ENCODE measurements at regions not wholly inside any gene's neighbourhood (a gene's known extent, or its start where the extent isn't known, plus 50 kb on each side); places are given as distances from the start of the nearest gene placed in this dataset.

- TF ChIP-seq ELF3 (CRISPR knock-in tag; IDR thresholded peaks at IDR 0.05) (no peak), ZNF629 (CRISPR knock-in tag; conservative IDR thresholded peaks at IDR 0.05) (no peak), NFE2 (CRISPR knock-in tag; IDR thresholded peaks at IDR 0.05) (no peak), RFXAP (CRISPR knock-in tag; IDR thresholded peaks at IDR 0.05; ENCODE audit: borderline replicate concordance) (no peak), HIVEP1 (CRISPR knock-in tag; IDR thresholded peaks at IDR 0.05) (no peak), ZNF138 (CRISPR knock-in tag; IDR thresholded peaks at IDR 0.05; ENCODE audit: low read depth) (no peak), ZNF260 (CRISPR knock-in tag; IDR thresholded peaks at IDR 0.05; ENCODE audit: borderline replicate concordance, low read depth) (no peak), FOXO1 (CRISPR knock-in tag; IDR thresholded peaks at IDR 0.05) (no peak), PHF5A (CRISPR knock-in tag; IDR thresholded peaks at IDR 0.05; ENCODE audit: low read depth, unreplicated experiment) (no peak), MATR3 (CRISPR knock-in tag; IDR thresholded peaks at IDR 0.05) (no peak), ZBTB34 (CRISPR knock-in tag; IDR thresholded peaks at IDR 0.05) (no peak)
Measured at GRCh38 chr11:21630934-21631478, 561.9 kb upstream of the ANO5 start (continued).

GRCh38 chr11:21631991-21632390 is 560.9 kb upstream of the ANO5 start:
- H3K36me3 ChIP-seq (replicated peaks in 1 of 2; ENCODE audit: control insufficient read depth in 1 of 2, insufficient read depth in 2 of 2, low read length in 2 of 2) = no peaks in the 10 kb centered on the region
- no peak overlapping the region for H3K9ac ChIP-seq (ENCODE audit: insufficient read depth, low read depth, low read length)
- 25% methylated on average over 7 of the region's 7 CpGs for WGBS (ENCODE audit: low lambda C conversion rate)
- H3K79me2 ChIP-seq (ENCODE audit: insufficient read depth, low read length) = no peaks in the 10 kb centered on the region
- no peak for TF ChIP-seq EED (CRISPR knock-in tag; IDR thresholded peaks at IDR 0.05)
- H3K27me3 ChIP-seq (ENCODE audit: control insufficient read depth in 1 of 2, insufficient read depth in 2 of 2, low read length in 2 of 2) = no peaks in the 10 kb centered on the region
- ChIA-PET CTCF (ENCODE audit: low intra/inter-chr PET ratio, low total read pairs) (no interaction called here), POLR2A (no interaction called here)
- H3K9me3 ChIP-seq (ENCODE audit: low read length) = peaks cover 12% of the 10 kb centered on the region
- no TSS peak for BruUV-seq (replicated peaks)
- DNase-seq (ENCODE audit: low spot score) (no peak), FAIRE-seq (no peak), ATAC-seq (no peak)
- in situ Hi-C loops (cut with HindIII; ENCODE audit: extremely low pct_ligation_motif_present, low pct_unique_long_range_greater_than_20kb) (no loop called here), intact Hi-C loops (cut with micrococcal nuclease; ENCODE audit: unreplicated experiment) (no loop called here)
- H3K27ac ChIP-seq (ENCODE audit: extremely low read length, insufficient read depth, low read length) = no peak overlapping the region
- H2AFZ ChIP-seq (ENCODE audit: low read length) = no peak overlapping the region
- H3K4me3 ChIP-seq (replicated peaks in 1 of 3; ENCODE audit: insufficient read depth in 1 of 3, low read depth in 2 of 3, low read length in 3 of 3) = no peak overlapping the region
- H3K4me1 ChIP-seq (ENCODE audit: insufficient read depth, low read length) = no peaks in the 10 kb centered on the region
- H4K20me1 ChIP-seq (ENCODE audit: insufficient read depth, low read length) = no peaks in the 10 kb centered on the region
- H3K4me2 ChIP-seq (ENCODE audit: low read depth, low read length) = no peak overlapping the region
